Panc1 (cell line): ENCODE measurements at regions not wholly inside any gene's neighbourhood (a gene's known extent, or its start where the extent isn't known, plus 50 kb on each side); places are given as distances from the start of the nearest gene placed in this dataset.

Experiments used
- ATAC-seq: fragments of 200-7000 bp; cut with Tn5 transposase; 2 replicates; pipeline ENCODE4 v1.9.1; 2020; ENCODE audit warnings: mild to moderate bottlenecking, moderate library complexity
- BruUV-seq: library from RNA; stranded (reverse); fragments of 400-500 nt; replicated peaks from 2 replicates; lab custom pipeline; 2021; lab: Mats Ljungman, UMichigan
- CTCF ChIA-PET: fragments of 300-600 bp; sonication (Branson Sonifier 250); formaldehyde crosslinking; loops from one replicate; lab custom pipeline; 2022; ENCODE audit warnings: antibody characterized with exemption; lab: Charles Lee
- POLR2A ChIA-PET: fragments of 300-600 bp; sonication (Branson Sonifier 250); formaldehyde crosslinking; loops from one replicate; lab custom pipeline; 2022; ENCODE audit warnings: antibody characterized with exemption; lab: Charles Lee
- DNase-seq: peaks from one replicate; pipeline ENCODE4 v3.0.0-alpha.2; 2010; ENCODE audit warnings: low read depth, low spot score
- H3K27ac ChIP-seq: 2 replicates; pipeline ENCODE4 v1.5.1; 2011; ENCODE audit warnings: mild to moderate bottlenecking, low read length, inconsistent platforms
- H3K27me3 ChIP-seq: fragments of 200-500 bp; sonication (Bioruptor generic); 2 replicates; pipeline ENCODE4 v1.6.0; 2014; ENCODE audit warnings: low read length, inconsistent platforms; ENCODE audit not compliant: control insufficient read depth, insufficient read depth
- H3K36me3 ChIP-seq: fragments of 200-500 bp; sonication (Bioruptor generic); 2 replicates; pipeline ENCODE4 v1.5.1; 2014; ENCODE audit warnings: inconsistent platforms, mild to moderate bottlenecking, low read length, moderate library complexity; ENCODE audit not compliant: control insufficient read depth, insufficient read depth
- H3K4me1 ChIP-seq: 2 replicates; pipeline ENCODE4 v1.5.1; 2011; ENCODE audit warnings: inconsistent platforms, mild to moderate bottlenecking, low read length, moderate library complexity; ENCODE audit not compliant: control insufficient read depth, insufficient read depth
- H3K4me3 ChIP-seq, 2 experiments: 2 replicates each; pipeline ENCODE4 v1.5.1; 2011 to 2012; ENCODE audit warnings: low read depth in 2 of 2, low read length in 2 of 2, mild to moderate bottlenecking in 2 of 2, inconsistent platforms in 1 of 2, moderate library complexity in 1 of 2
- H3K9me3 ChIP-seq: fragments of 200-500 bp; sonication (Bioruptor generic); 2 replicates; pipeline ENCODE4 v1.5.1; 2014; ENCODE audit warnings: low read depth, mild to moderate bottlenecking, inconsistent platforms, low read length, moderate library complexity; ENCODE audit not compliant: control insufficient read depth, insufficient read depth
- CTCF ChIP-seq: fragments of 450-650 bp; IDR thresholded peaks from 2 replicates; pipeline ENCODE4 v1.5.1; 2017; ENCODE audit warnings: mild to moderate bottlenecking
- POLR2AphosphoS5 ChIP-seq: IDR thresholded peaks from 2 replicates; pipeline ENCODE4 v1.6.1; 2012; ENCODE audit warnings: mild to moderate bottlenecking, low read depth, low read length, moderate library complexity
- REST ChIP-seq, 2 experiments: IDR thresholded peaks; 2 replicates each; pipeline ENCODE4 v1.6.1; 2011 to 2012; ENCODE audit warnings: low read depth in 2 of 2, control low read depth in 1 of 2, low read length in 1 of 2, mild to moderate bottlenecking in 1 of 2, moderate library complexity in 1 of 2; ENCODE audit not compliant: insufficient read depth in 1 of 2
- SIN3A ChIP-seq: IDR thresholded peaks from 2 replicates; pipeline ENCODE4 v1.6.1; 2012; ENCODE audit warnings: low read depth, mild to moderate bottlenecking, low read length, moderate library complexity, borderline replicate concordance; ENCODE audit not compliant: insufficient read depth
- TCF7L2 ChIP-seq: IDR thresholded peaks from 2 replicates; pipeline ENCODE4 v1.6.1; 2011; ENCODE audit warnings: mild to moderate bottlenecking, low read depth, low read length, inconsistent platforms
- in situ Hi-C: cut with HindIII; loops from 2 replicates; pipeline ENCODE4 v1.10.0; 2016; ENCODE audit warnings: low sequenced_read_pairs, low pct_unique_long_range_greater_than_20kb
- intact Hi-C: fragments of 100-400 bp; cut with micrococcal nuclease; formaldehyde crosslinking; loops from one replicate; pipeline ENCODE4 v1.10.0; 2022; ENCODE audit not compliant: unreplicated experiment

GRCh38 chr20:53757472-53757913 lies 163.9 kb upstream of the ZNF217 start:
- no peaks in the 10 kb centered on the region for H3K9me3 ChIP-seq
- no TSS peak for BruUV-seq
- CTCF ChIA-PET: interaction anchor here (1.1 kb wide), 1 partner anchor 162 kb away, joined by 3 read pairs; no protein-coding TSS in a partner anchor

More at GRCh38 chr20:53757472-53757913, 163.9 kb upstream of the ZNF217 start:
- peaks cover 43% of the 10 kb centered on the region for H3K4me1 ChIP-seq
- intact Hi-C loops: loop anchor here (10.0 kb wide), 1 partner anchor 157 kb away; no protein-coding TSS in a partner anchor
- no peaks in the 10 kb centered on the region for H3K27me3 ChIP-seq
- peak overlapping the region; percentile 98 for H3K27ac ChIP-seq
- ATAC-seq: no peak
- POLR2A ChIA-PET: interaction anchor here (0.6 kb wide), 1 partner anchor 158 kb away, joined by 5 read pairs; no protein-coding TSS in a partner anchor
- TF ChIP-seq SIN3A (no peak), CTCF (no peak), TCF7L2 (no peak), POLR2AphosphoS5 (no peak), REST (IDR thresholded peaks at IDR 0.05; ENCODE audit: insufficient read depth in 1 of 2, low read depth in 2 of 2, low read length in 1 of 2) (no peak)
- H3K4me3 ChIP-seq: no peak overlapping the region
- no peaks in the 10 kb centered on the region for H3K36me3 ChIP-seq
- in situ Hi-C loops: no loop called here
- no peak for DNase-seq
